SK-N-SH treated with all-trans-retinoic acid at 6 μM for 48 hours (cell line): ENCODE measurements at regions not wholly inside any gene's neighbourhood (a gene's known extent, or its start where the extent isn't known, plus 50 kb on each side); places are given as distances from the start of the nearest gene placed in this dataset.

Experiments used
- ATAC-seq: fragments of 200-7000 bp; cut with Tn5 transposase; 3 replicates; pipeline ENCODE4 v1.9.1; 2020; ENCODE audit warnings: mild to moderate bottlenecking, moderate library complexity
- ARNTL ChIP-seq: fragments of 450-650 bp; formaldehyde crosslinking; IDR thresholded peaks from 2 replicates; pipeline ENCODE4 v1.5.0; 2020; ENCODE audit warnings: low read depth, mild to moderate bottlenecking, moderate library complexity, borderline replicate concordance
- CSDC2 ChIP-seq: fragments of 250-450 bp; sonication (Bioruptor Pico); IDR thresholded peaks from 2 replicates; pipeline ENCODE4 v1.5.0; 2020; ENCODE audit warnings: mild to moderate bottlenecking, moderate library complexity
- CSRNP3 ChIP-seq: fragments of 250-450 bp; sonication (Bioruptor Pico); IDR thresholded peaks from 2 replicates; pipeline ENCODE4 v1.5.1; 2021; ENCODE audit warnings: mild to moderate bottlenecking, moderate library complexity
- ESRRG ChIP-seq: fragments of 250-450 bp; sonication (Bioruptor Pico); IDR thresholded peaks from 2 replicates; pipeline ENCODE4 v1.6.1; 2021; ENCODE audit warnings: mild to moderate bottlenecking
- GLIS3 ChIP-seq: fragments of 250-450 bp; sonication (Bioruptor Pico); IDR thresholded peaks from 2 replicates; pipeline ENCODE4 v1.5.0; 2020; ENCODE audit warnings: mild to moderate bottlenecking, moderate library complexity
- ISL1 ChIP-seq: fragments of 250-450 bp; sonication (Bioruptor Pico); IDR thresholded peaks from 2 replicates; pipeline ENCODE4 v2.1.2; 2022; ENCODE audit warnings: mild to moderate bottlenecking, moderate library complexity
- PATZ1 ChIP-seq: fragments of 250-450 bp; sonication (Bioruptor Pico); IDR thresholded peaks from 2 replicates; pipeline ENCODE4 v1.8.0; 2020; ENCODE audit warnings: mild to moderate bottlenecking, moderate library complexity, borderline replicate concordance
- PPARA ChIP-seq: fragments of 250-450 bp; sonication (Bioruptor Pico); IDR thresholded peaks from 2 replicates; pipeline ENCODE4 v1.5.0; 2020; ENCODE audit warnings: mild to moderate bottlenecking, borderline replicate concordance
- TOX ChIP-seq: fragments of 250-450 bp; sonication (Bioruptor Pico); IDR thresholded peaks from 2 replicates; pipeline ENCODE4 v1.8.0; 2021; ENCODE audit warnings: mild to moderate bottlenecking, moderate library complexity, borderline replicate concordance
- TSHZ2 ChIP-seq: fragments of 250-450 bp; sonication (Bioruptor Pico); IDR thresholded peaks from 2 replicates; pipeline ENCODE4 v1.5.0; 2020; ENCODE audit warnings: mild to moderate bottlenecking, moderate library complexity
- ZC3H10 ChIP-seq: fragments of 250-450 bp; sonication (Bioruptor Pico); IDR thresholded peaks from 2 replicates; pipeline ENCODE4 v1.5.1; 2021; ENCODE audit warnings: mild to moderate bottlenecking, moderate library complexity
- ZFP30 ChIP-seq: fragments of 450-650 bp; formaldehyde crosslinking; IDR thresholded peaks from 2 replicates; pipeline ENCODE4 v1.5.0; 2022; ENCODE audit warnings: mild to moderate bottlenecking, moderate library complexity
- ZNF565 ChIP-seq: fragments of 450-650 bp; formaldehyde crosslinking; conservative IDR thresholded peaks from 2 replicates; pipeline ENCODE4 v1.5.0; 2020; ENCODE audit warnings: low read depth, mild to moderate bottlenecking, moderate library complexity
- ZNF70 ChIP-seq: fragments of 450-650 bp; formaldehyde crosslinking; IDR thresholded peaks from 2 replicates; pipeline ENCODE4 v1.5.0; 2020; ENCODE audit warnings: mild to moderate bottlenecking, moderate library complexity

- ATAC-seq: no peak
- TF ChIP-seq CSRNP3 (CRISPR knock-in tag) (no peak), ZNF565 (CRISPR knock-in tag) (no peak), ESRRG (CRISPR knock-in tag) (no peak), TOX (CRISPR knock-in tag) (no peak), PATZ1 (CRISPR knock-in tag) (no peak)
Measured at GRCh38 chr1:90834354-90834885, 117.3 kb upstream of the BARHL2 start.

- no peak for ATAC-seq
- TF ChIP-seq CSDC2 (CRISPR knock-in tag) (no peak), PPARA (no peak), GLIS3 (CRISPR knock-in tag) (no peak), ARNTL (CRISPR knock-in tag) (no peak), PATZ1 (CRISPR knock-in tag) (no peak), ZC3H10 (CRISPR knock-in tag) (no peak), TSHZ2 (no peak), ZNF70 (CRISPR knock-in tag) (no peak), ZFP30 (CRISPR knock-in tag) (no peak)
Measured at GRCh38 chr1:90833466-90834110, 116.5 kb upstream of the BARHL2 start.

GRCh38 chr1:90831910-90832309, 114.8 kb upstream of the BARHL2 start:
- ATAC-seq: no peak
- TF ChIP-seq ZNF565 (CRISPR knock-in tag) (no peak), CSRNP3 (CRISPR knock-in tag) (no peak), TSHZ2 (no peak), ZNF70 (CRISPR knock-in tag) (no peak), ISL1 (CRISPR knock-in tag) (no peak), ZC3H10 (CRISPR knock-in tag) (no peak), PPARA (no peak), PATZ1 (CRISPR knock-in tag) (no peak), CSDC2 (CRISPR knock-in tag) (no peak)
